Testis (tissue), 2 donors: ENCODE measurements at regions not wholly inside any gene's neighbourhood (a gene's known extent, or its start where the extent isn't known, plus 50 kb on each side); places are given as distances from the start of the nearest gene placed in this dataset.

Source experiments
- DNase-seq: peaks from one replicate; pipeline ENCODE4 v3.0.0-alpha.2; 2019
- H3K27ac ChIP-seq, 2 donors: fragments of 200-600 bp; sonication (generic); one replicate each; pipeline ENCODE4 v1.5.1; 2019
- H3K27me3 ChIP-seq: fragments of 200-600 bp; sonication (generic); one replicate; pipeline ENCODE4 v1.5.1; 2019
- H3K36me3 ChIP-seq: fragments of 200-600 bp; sonication (generic); one replicate; pipeline ENCODE4 v1.5.1; 2017; ENCODE audit warnings: low read depth; ENCODE audit errors: missing control alignments
- H3K4me1 ChIP-seq: fragments of 200-600 bp; sonication (generic); one replicate; pipeline ENCODE4 v1.5.1; 2019
- H3K4me3 ChIP-seq, 2 donors: fragments of 200-600 bp; sonication (generic); one replicate each; pipeline ENCODE4 v1.5.1; 2017 to 2019
- H3K9me3 ChIP-seq: fragments of 200-600 bp; sonication (generic); one replicate; pipeline ENCODE4 v1.5.1; 2017
- CTCF ChIP-seq, 3 experiments: fragments of 450-650 bp in 2 of 3; fragments of 200-600 bp in 1 of 3; sonication (generic) in 1 of 3; IDR thresholded peaks; one replicate each; pipeline ENCODE4 v1.5.1; 2016 to 2019; ENCODE audit warnings: antibody characterized with exemption in 3 of 3, mild to moderate bottlenecking in 2 of 3, moderate library complexity in 1 of 3
- POLR2A ChIP-seq: fragments of 450-650 bp; IDR thresholded peaks from one replicate; pipeline ENCODE4 v1.6.1; 2017; ENCODE audit warnings: antibody characterized with exemption, mild to moderate bottlenecking, moderate library complexity
- WGBS, 2 donors: methylation state at CpG; one replicate each; pipeline ENCODE4 v1.1.5; 2018; 5-methylcytosine and 5-hydroxymethylcytosine counted together
- intact Hi-C: fragments of 100-400 bp; cut with DNase I; formaldehyde crosslinking; loops from one replicate; pipeline ENCODE4 v1.15.1; 2023; ENCODE audit warnings: low total_unique reads

GRCh38 chr20:60274717-60275116 is 316.5 kb downstream of the CDH26 start:
- no peak overlapping the region for H3K27ac ChIP-seq
- no peaks in the 10 kb centered on the region for H3K4me1 ChIP-seq
- no peaks in the 10 kb centered on the region for H3K27me3 ChIP-seq
- H3K4me3 ChIP-seq, result no peak overlapping the region
- no peak for DNase-seq
- H3K9me3 ChIP-seq, result no peaks in the 10 kb centered on the region
- 81 to 97% methylated on average over 3 of the region's 3 CpGs for WGBS, 2 donors
- TF ChIP-seq POLR2A, result no peak
- TF ChIP-seq CTCF (IDR thresholded peaks at IDR 0.05), result no peak
- intact Hi-C loops, result no loop called here
- no peaks in the 10 kb centered on the region for H3K36me3 ChIP-seq

- H3K4me3 ChIP-seq, result no peak overlapping the region
- WGBS, 2 donors, result 80 to 88% methylated on average over 3 to 6 of the region's 6 CpGs
- H3K27ac ChIP-seq, result no peak overlapping the region
- H3K36me3 ChIP-seq, result no peaks in the 10 kb centered on the region
- no peaks in the 10 kb centered on the region for H3K27me3 ChIP-seq
- H3K4me1 ChIP-seq, result no peaks in the 10 kb centered on the region
- intact Hi-C loops, result no loop called here
- DNase-seq, result no peak
- no peak for TF ChIP-seq POLR2A
- no peak for TF ChIP-seq CTCF (IDR thresholded peaks at IDR 0.05)
- no peaks in the 10 kb centered on the region for H3K9me3 ChIP-seq
These were observed 323.1 kb downstream of the CDH26 start for GRCh38 chr20:60281295-60281694.

- Histone ChIP-seq H3K36me3 (no peaks in the 10 kb centered on the region), H3K4me3 (no peak overlapping the region), H3K4me1 (no peaks in the 10 kb centered on the region), H3K9me3 (no peaks in the 10 kb centered on the region), H3K27ac (no peak overlapping the region), H3K27me3 (no peaks in the 10 kb centered on the region)
- DNase-seq, result no peak
- intact Hi-C loops, result no loop called here
- no peak for TF ChIP-seq POLR2A
- no peak for TF ChIP-seq CTCF (IDR thresholded peaks at IDR 0.05)
These were observed 325.1 kb downstream of the CDH26 start for GRCh38 chr20:60283281-60283680.

- H3K27me3 ChIP-seq, result no peaks in the 10 kb centered on the region
- DNase-seq, result no peak
- H3K36me3 ChIP-seq, result no peaks in the 10 kb centered on the region
- no peak overlapping the region for H3K27ac ChIP-seq
- TF ChIP-seq POLR2A (no peak), CTCF (IDR thresholded peaks at IDR 0.05) (no peak)
- no peaks in the 10 kb centered on the region for H3K9me3 ChIP-seq
- intact Hi-C loops, result no loop called here
- no peak overlapping the region for H3K4me3 ChIP-seq
- 81 to 93% methylated on average over 3 of the region's 3 CpGs for WGBS, 2 donors
- no peaks in the 10 kb centered on the region for H3K4me1 ChIP-seq
These were observed 328.5 kb downstream of the CDH26 start for GRCh38 chr20:60286764-60287163.

GRCh38 chr20:60288945-60289344 is 330.7 kb downstream of the CDH26 start:
- Histone ChIP-seq H3K4me1 (no peaks in the 10 kb centered on the region), H3K4me3 (no peak overlapping the region), H3K27me3 (no peaks in the 10 kb centered on the region), H3K27ac (no peak overlapping the region), H3K36me3 (no peaks in the 10 kb centered on the region), H3K9me3 (no peaks in the 10 kb centered on the region)
- no peak for TF ChIP-seq POLR2A
- no peak for TF ChIP-seq CTCF (IDR thresholded peaks at IDR 0.05)
- intact Hi-C loops, result no loop called here
- DNase-seq, result no peak
- 99 to 100% methylated on average over 2 of the region's 2 CpGs for WGBS, 2 donors
